HepG2 (cell line): ENCODE measurements at regions not wholly inside any gene's neighbourhood (a gene's known extent, or its start where the extent isn't known, plus 50 kb on each side); places are given as distances from the start of the nearest gene placed in this dataset.

Experiments used
- ELF1 ChIP-seq: sonication (generic); formaldehyde crosslinking; IDR thresholded peaks from 2 replicates; pipeline ENCODE4 v1.4.0; 2020; ENCODE audit warnings: missing genetic modification reagents
- FOXA3 ChIP-seq: IDR thresholded peaks from 2 replicates; pipeline ENCODE4 v1.6.1; 2016; ENCODE audit warnings: missing genetic modification reagents, missing compliant biosample characterization
- GABPA ChIP-seq, 2 experiments: IDR thresholded peaks; 2 replicates each; pipeline ENCODE4 v1.6.1; 2011 to 2016; ENCODE audit warnings: low read depth in 2 of 2, low read length in 1 of 2, missing biosample characterization in 1 of 2, missing genetic modification characterization in 1 of 2
- HNF4A ChIP-seq: sonication (generic); formaldehyde crosslinking; IDR thresholded peaks from 2 replicates; pipeline ENCODE4 v1.4.0; 2020; ENCODE audit warnings: missing genetic modification reagents
- KDM4B ChIP-seq: sonication (generic); formaldehyde crosslinking; IDR thresholded peaks from 2 replicates; pipeline ENCODE4 v1.4.0; 2020; ENCODE audit warnings: missing genetic modification reagents
- MXD4 ChIP-seq: IDR thresholded peaks from 2 replicates; pipeline ENCODE4 v1.6.1; 2016; ENCODE audit warnings: mild to moderate bottlenecking, missing biosample characterization, missing genetic modification reagents
- TAF15 ChIP-seq: fragments of 200-400 bp; formaldehyde crosslinking; IDR thresholded peaks from one replicate; pipeline ENCODE4 v1.6.1; 2018; ENCODE audit warnings: mild to moderate bottlenecking, low read depth, low read length; ENCODE audit not compliant: poor library complexity, severe bottlenecking
- TCF7L2 ChIP-seq: IDR thresholded peaks from 2 replicates; pipeline ENCODE4 v1.6.1; 2011; ENCODE audit warnings: mild to moderate bottlenecking, low read depth, low read length, moderate library complexity
- ZBTB21 ChIP-seq: sonication (generic); formaldehyde crosslinking; IDR thresholded peaks from 2 replicates; pipeline ENCODE4 v1.4.0; 2020; ENCODE audit warnings: missing genetic modification reagents
- ZNF235 ChIP-seq: sonication (generic); formaldehyde crosslinking; IDR thresholded peaks from 2 replicates; pipeline ENCODE4 v1.8.1; 2023; ENCODE audit warnings: mild to moderate bottlenecking, missing genetic modification reagents, borderline replicate concordance
- ZNF468 ChIP-seq: sonication (generic); formaldehyde crosslinking; IDR thresholded peaks from 2 replicates; pipeline ENCODE4 v1.8.0; 2022; ENCODE audit warnings: mild to moderate bottlenecking, moderate library complexity, missing genetic modification reagents
- ZNF547 ChIP-seq: sonication (generic); formaldehyde crosslinking; IDR thresholded peaks from 2 replicates; pipeline ENCODE4 v1.5.1; 2020; ENCODE audit warnings: mild to moderate bottlenecking, missing genetic modification reagents
- ZNF607 ChIP-seq: sonication (generic); formaldehyde crosslinking; IDR thresholded peaks from 2 replicates; pipeline ENCODE4 v1.5.1; 2020; ENCODE audit warnings: missing genetic modification reagents, mild to moderate bottlenecking, borderline replicate concordance
- ZNF672 ChIP-seq: sonication (generic); formaldehyde crosslinking; IDR thresholded peaks from 2 replicates; pipeline ENCODE4 v1.8.1; 2022; ENCODE audit warnings: missing genetic modification reagents
- ZNF737 ChIP-seq: sonication (generic); formaldehyde crosslinking; IDR thresholded peaks from 2 replicates; pipeline ENCODE4 v1.5.0; 2020; ENCODE audit warnings: missing genetic modification reagents, mild to moderate bottlenecking, borderline replicate concordance
- ZNF761 ChIP-seq: sonication (generic); formaldehyde crosslinking; conservative IDR thresholded peaks from 2 replicates; pipeline ENCODE4 v1.4.0; 2020; ENCODE audit warnings: mild to moderate bottlenecking, missing genetic modification reagents
- ZNF773 ChIP-seq: sonication (generic); formaldehyde crosslinking; IDR thresholded peaks from 2 replicates; pipeline ENCODE4 v1.4.0; 2020; ENCODE audit warnings: missing genetic modification reagents, borderline replicate concordance
- ZNF780A ChIP-seq: sonication (generic); formaldehyde crosslinking; IDR thresholded peaks from 2 replicates; pipeline ENCODE4 v1.8.0; 2022; ENCODE audit warnings: mild to moderate bottlenecking, missing genetic modification reagents, moderate library complexity
- ZNF850 ChIP-seq: sonication (generic); formaldehyde crosslinking; conservative IDR thresholded peaks from 2 replicates; pipeline ENCODE4 v1.9.0; 2021; ENCODE audit warnings: mild to moderate bottlenecking, missing genetic modification reagents
- TF ChIP-seq, protein P1 (sequence below): sonication (generic); formaldehyde crosslinking; IDR thresholded peaks from 2 replicates; pipeline ENCODE4 v1.9.0; 2021; ENCODE audit warnings: missing genetic modification reagents, borderline replicate concordance
- TF ChIP-seq, protein P2 (sequence below): sonication (generic); formaldehyde crosslinking; IDR thresholded peaks from 2 replicates; pipeline ENCODE4 v1.5.0; 2020; ENCODE audit warnings: missing genetic modification reagents
- TF ChIP-seq, protein P3 (sequence below): IDR thresholded peaks from 2 replicates; pipeline ENCODE4 v1.6.1; 2012; ENCODE audit warnings: low read depth, low read length, improper control_type of control experiment
- TF ChIP-seq, protein P4 (sequence below): IDR thresholded peaks from 2 replicates; pipeline ENCODE4 v1.6.1; 2016; ENCODE audit warnings: mild to moderate bottlenecking, missing biosample characterization, missing genetic modification reagents
- TF ChIP-seq, protein P5 (sequence below): sonication (generic); formaldehyde crosslinking; IDR thresholded peaks from 2 replicates; pipeline ENCODE4 v1.5.0; 2020; ENCODE audit warnings: mild to moderate bottlenecking, missing genetic modification reagents

DNA sequence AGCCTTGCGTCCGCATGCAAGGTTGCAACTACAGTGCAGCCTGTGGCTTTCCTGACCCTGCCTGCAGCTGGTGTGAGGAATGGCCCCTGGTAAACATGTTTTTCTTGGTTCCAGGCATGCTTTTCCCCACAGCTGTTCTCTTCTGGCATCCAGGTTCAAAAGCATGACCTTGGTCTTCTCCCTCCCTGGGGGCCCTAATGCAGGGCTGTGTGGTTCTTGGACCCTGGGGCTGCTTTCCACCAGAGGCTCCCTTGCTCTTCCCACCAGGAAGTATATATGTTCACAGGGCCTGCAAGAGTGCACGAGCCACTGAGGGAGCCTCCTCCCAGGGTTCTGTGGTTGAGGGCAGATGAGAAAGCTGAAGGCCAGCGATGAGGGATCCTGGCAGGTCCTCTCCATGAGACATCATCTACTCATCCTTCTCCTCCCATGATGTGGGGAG, 125.9 kb downstream of the BCL2L11 start (continued):
- TF ChIP-seq ZNF850 (CRISPR knock-in tag) (0 out of 2 replicates have a peak, but pooled peaks have one; percentile 83), ZNF737 (CRISPR knock-in tag) (no peak), HNF4A (peak; percentile 94), ZNF761 (CRISPR knock-in tag) (no peak), ELF1 (CRISPR knock-in tag) (peak; percentile 74), ZNF235 (CRISPR knock-in tag) (0 out of 2 replicates have a peak, but pooled peaks have one; percentile 46), GABPA (IDR thresholded peaks at IDR 0.05; ENCODE audit: low read depth, low read length) (no peak), GABPA (CRISPR knock-in tag; IDR thresholded peaks at IDR 0.05; ENCODE audit: low read depth) (peak; percentile 43; the same call in 1 of the 2 replicates), ZNF780A (CRISPR knock-in tag) (no peak), KDM4B (CRISPR knock-in tag) (peak; percentile 50; the same call in 1 of the 2 replicates), ZNF672 (CRISPR knock-in tag) (no peak), MXD4 (CRISPR knock-in tag) (peak; percentile 82; the same call in 1 of the 2 replicates), TAF15 (no peak), ZNF547 (CRISPR knock-in tag) (0 out of 2 replicates have a peak, but pooled peaks have one; percentile 21), ZNF468 (CRISPR knock-in tag) (no peak), FOXA3 (peak; percentile 85), ZBTB21 (no peak), ZNF607 (CRISPR knock-in tag) (peak; percentile 92), ZNF773 (no peak), TCF7L2 (no peak)
- TF ChIP-seq, protein P1, sequence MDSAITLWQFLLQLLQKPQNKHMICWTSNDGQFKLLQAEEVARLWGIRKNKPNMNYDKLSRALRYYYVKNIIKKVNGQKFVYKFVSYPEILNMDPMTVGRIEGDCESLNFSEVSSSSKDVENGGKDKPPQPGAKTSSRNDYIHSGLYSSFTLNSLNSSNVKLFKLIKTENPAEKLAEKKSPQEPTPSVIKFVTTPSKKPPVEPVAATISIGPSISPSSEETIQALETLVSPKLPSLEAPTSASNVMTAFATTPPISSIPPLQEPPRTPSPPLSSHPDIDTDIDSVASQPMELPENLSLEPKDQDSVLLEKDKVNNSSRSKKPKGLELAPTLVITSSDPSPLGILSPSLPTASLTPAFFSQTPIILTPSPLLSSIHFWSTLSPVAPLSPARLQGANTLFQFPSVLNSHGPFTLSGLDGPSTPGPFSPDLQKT (CRISPR knock-in tag): no peak
- TF ChIP-seq, protein P2, sequence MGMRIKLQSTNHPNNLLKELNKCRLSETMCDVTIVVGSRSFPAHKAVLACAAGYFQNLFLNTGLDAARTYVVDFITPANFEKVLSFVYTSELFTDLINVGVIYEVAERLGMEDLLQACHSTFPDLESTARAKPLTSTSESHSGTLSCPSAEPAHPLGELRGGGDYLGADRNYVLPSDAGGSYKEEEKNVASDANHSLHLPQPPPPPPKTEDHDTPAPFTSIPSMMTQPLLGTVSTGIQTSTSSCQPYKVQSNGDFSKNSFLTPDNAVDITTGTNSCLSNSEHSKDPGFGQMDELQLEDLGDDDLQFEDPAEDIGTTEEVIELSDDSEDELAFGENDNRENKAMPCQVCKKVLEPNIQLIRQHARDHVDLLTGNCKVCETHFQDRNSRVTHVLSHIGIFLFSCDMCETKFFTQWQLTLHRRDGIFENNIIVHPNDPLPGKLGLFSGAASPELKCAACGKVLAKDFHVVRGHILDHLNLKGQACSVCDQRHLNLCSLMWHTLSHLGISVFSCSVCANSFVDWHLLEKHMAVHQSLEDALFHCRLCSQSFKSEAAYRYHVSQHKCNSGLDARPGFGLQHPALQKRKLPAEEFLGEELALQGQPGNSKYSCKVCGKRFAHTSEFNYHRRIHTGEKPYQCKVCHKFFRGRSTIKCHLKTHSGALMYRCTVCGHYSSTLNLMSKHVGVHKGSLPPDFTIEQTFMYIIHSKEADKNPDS (CRISPR knock-in tag): no peak
- TF ChIP-seq, protein P3, sequence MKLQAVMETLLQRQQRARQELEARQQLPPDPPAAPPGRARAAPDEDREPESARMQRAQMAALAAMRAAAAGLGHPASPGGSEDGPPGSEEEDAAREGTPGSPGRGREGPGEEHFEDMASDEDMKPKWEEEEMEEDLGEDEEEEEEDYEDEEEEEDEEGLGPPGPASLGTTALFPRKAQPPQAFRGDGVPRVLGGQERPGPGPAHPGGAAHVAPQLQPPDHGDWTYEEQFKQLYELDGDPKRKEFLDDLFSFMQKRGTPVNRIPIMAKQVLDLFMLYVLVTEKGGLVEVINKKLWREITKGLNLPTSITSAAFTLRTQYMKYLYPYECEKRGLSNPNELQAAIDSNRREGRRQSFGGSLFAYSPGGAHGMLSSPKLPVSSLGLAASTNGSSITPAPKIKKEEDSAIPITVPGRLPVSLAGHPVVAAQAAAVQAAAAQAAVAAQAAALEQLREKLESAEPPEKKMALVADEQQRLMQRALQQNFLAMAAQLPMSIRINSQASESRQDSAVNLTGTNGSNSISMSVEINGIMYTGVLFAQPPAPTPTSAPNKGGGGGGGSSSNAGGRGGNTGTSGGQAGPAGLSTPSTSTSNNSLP: no peak
- TF ChIP-seq, protein P4, sequence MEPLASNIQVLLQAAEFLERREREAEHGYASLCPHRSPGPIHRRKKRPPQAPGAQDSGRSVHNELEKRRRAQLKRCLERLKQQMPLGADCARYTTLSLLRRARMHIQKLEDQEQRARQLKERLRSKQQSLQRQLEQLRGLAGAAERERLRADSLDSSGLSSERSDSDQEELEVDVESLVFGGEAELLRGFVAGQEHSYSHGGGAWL: 0 out of 2 replicates have a peak, but pooled peaks have one; percentile 37
- TF ChIP-seq, protein P5, sequence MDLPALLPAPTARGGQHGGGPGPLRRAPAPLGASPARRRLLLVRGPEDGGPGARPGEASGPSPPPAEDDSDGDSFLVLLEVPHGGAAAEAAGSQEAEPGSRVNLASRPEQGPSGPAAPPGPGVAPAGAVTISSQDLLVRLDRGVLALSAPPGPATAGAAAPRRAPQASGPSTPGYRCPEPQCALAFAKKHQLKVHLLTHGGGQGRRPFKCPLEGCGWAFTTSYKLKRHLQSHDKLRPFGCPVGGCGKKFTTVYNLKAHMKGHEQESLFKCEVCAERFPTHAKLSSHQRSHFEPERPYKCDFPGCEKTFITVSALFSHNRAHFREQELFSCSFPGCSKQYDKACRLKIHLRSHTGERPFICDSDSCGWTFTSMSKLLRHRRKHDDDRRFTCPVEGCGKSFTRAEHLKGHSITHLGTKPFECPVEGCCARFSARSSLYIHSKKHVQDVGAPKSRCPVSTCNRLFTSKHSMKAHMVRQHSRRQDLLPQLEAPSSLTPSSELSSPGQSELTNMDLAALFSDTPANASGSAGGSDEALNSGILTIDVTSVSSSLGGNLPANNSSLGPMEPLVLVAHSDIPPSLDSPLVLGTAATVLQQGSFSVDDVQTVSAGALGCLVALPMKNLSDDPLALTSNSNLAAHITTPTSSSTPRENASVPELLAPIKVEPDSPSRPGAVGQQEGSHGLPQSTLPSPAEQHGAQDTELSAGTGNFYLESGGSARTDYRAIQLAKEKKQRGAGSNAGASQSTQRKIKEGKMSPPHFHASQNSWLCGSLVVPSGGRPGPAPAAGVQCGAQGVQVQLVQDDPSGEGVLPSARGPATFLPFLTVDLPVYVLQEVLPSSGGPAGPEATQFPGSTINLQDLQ: no peak
